ENCODE measurements at regions not wholly inside any gene's neighbourhood (a gene's known extent, or its start where the extent isn't known, plus 50 kb on each side); places are given as distances from the start of the nearest gene placed in this dataset.

GRCh38 chr9:18163146-18163545, 310.8 kb upstream of the ADAMTSL1 start:
- intact Hi-C loops (cut with micrococcal nuclease) (no loop called here), dilution Hi-C loops (cut with MboI; ENCODE audit: extremely low pct_ligation_motif_present, low sequenced_read_pairs) (no loop called here)
- ChIA-PET POLR2A (no interaction called here), CTCF (no interaction called here)
- Histone ChIP-seq H3K79me2 (ENCODE audit: control insufficient read depth, insufficient read depth, low read length) (no peaks in the 10 kb centered on the region), H3K9me3 (replicated peaks; ENCODE audit: control insufficient read depth, insufficient read depth, low read length) (no peaks in the 10 kb centered on the region), H3K9ac (replicated peaks; ENCODE audit: extremely low read depth, insufficient read depth, low read length) (no peak overlapping the region), H3K4me2 (ENCODE audit: insufficient read depth, low read length) (no peak overlapping the region), H3K27ac (ENCODE audit: insufficient read depth, low read depth, low read length) (no peak overlapping the region), H2AFZ (ENCODE audit: low read depth, low read length) (no peak overlapping the region), H3K9me1 (replicated peaks; ENCODE audit: control insufficient read depth, extremely low read depth, insufficient read depth, low read length) (no peaks in the 10 kb centered on the region), H3K27me3 (ENCODE audit: control insufficient read depth in 2 of 2, insufficient read depth in 2 of 2, low read length in 2 of 2) (peaks cover 2 to 3% of the 10 kb centered on the region in 2 experiments), H3K4me1 (ENCODE audit: control insufficient read depth, extremely low read depth, insufficient read depth, low read length) (no peaks in the 10 kb centered on the region), H4K20me1 (replicated peaks; ENCODE audit: control insufficient read depth, extremely low read depth, insufficient read depth, low read length) (no peaks in the 10 kb centered on the region), H3K36me3 (ENCODE audit: control insufficient read depth in 2 of 2, extremely low read depth in 1 of 2, insufficient read depth in 2 of 2, low read length in 2 of 2) (no peaks in the 10 kb centered on the region), H3K4me3 (replicated peaks in 1 of 3; ENCODE audit: insufficient read depth in 1 of 3, low read depth in 1 of 3, low read length in 3 of 3) (no peak overlapping the region)
- no peak for FAIRE-seq
- DNase-seq (ENCODE audit: low read depth, low spot score): no peak
- no TSS peak for BruUV-seq (replicated peaks)
- TF ChIP-seq POLR2A (IDR thresholded peaks at IDR 0.05; ENCODE audit: low read depth, low read length): no peak
- no peak for TF ChIP-seq MAX (IDR thresholded peaks at IDR 0.05; ENCODE audit: insufficient read depth, insufficient read length)
- TF ChIP-seq GATA2 (IDR thresholded peaks at IDR 0.05; ENCODE audit: insufficient read depth, insufficient read length, low read depth, low read length): no peak
- no peak for TF ChIP-seq FOS (IDR thresholded peaks at IDR 0.05; ENCODE audit: borderline replicate concordance, insufficient read depth, low read length)
- TF ChIP-seq CTCF (IDR thresholded peaks at IDR 0.05; ENCODE audit: extremely low read depth in 1 of 2, insufficient read depth in 1 of 2, low read depth in 1 of 2, low read length in 2 of 2): no peak
- no peak for TF ChIP-seq JUN (IDR thresholded peaks at IDR 0.05; ENCODE audit: borderline replicate concordance, insufficient read depth, insufficient read length, low read depth)
- no peak for TF ChIP-seq EZH2 (IDR thresholded peaks at IDR 0.05; ENCODE audit: borderline replicate concordance, low read depth, low read length, severe bottlenecking)
- no peak for TF ChIP-seq MYC (IDR thresholded peaks at IDR 0.05; ENCODE audit: low read depth, low read length)
- no peak for TF ChIP-seq POLR2AphosphoS5 (IDR thresholded peaks at IDR 0.05; ENCODE audit: insufficient read depth, low read depth, low read length)
